Middle frontal gyrus (tissue), 1 donor: ENCODE measurements at regions not wholly inside any gene's neighbourhood (a gene's known extent, or its start where the extent isn't known, plus 50 kb on each side); places are given as distances from the start of the nearest gene placed in this dataset.

Source experiments
- DNase-seq: peaks from one replicate; pipeline ENCODE4 v3.0.0-alpha.2; 2015; ENCODE audit warnings: low spot score; ENCODE audit errors: extremely low spot score

GRCh38 chr3:11917051-11917450 is 70.4 kb upstream of the TAMM41 start:
- DNase-seq = no peak

GRCh38 chr3:11919390-11919789 is 72.7 kb upstream of the TAMM41 start:
- DNase-seq = no peak

GRCh38 chr3:11924518-11924917 is 77.8 kb upstream of the TAMM41 start:
- DNase-seq = no peak

GRCh38 chr3:11928381-11928780 is 75.8 kb upstream of the SYN2 start:
- DNase-seq = no peak

- no peak for DNase-seq
Observed at GRCh38 chr3:11929531-11929930, 74.7 kb upstream of the SYN2 start.

- DNase-seq = no peak
Observed at GRCh38 chr3:11930084-11930483, 74.1 kb upstream of the SYN2 start.

GRCh38 chr3:11932636-11933035 is 71.6 kb upstream of the SYN2 start:
- no peak for DNase-seq

- no peak for DNase-seq
Observed at GRCh38 chr3:11933529-11933928, 70.7 kb upstream of the SYN2 start.

GRCh38 chr3:11944052-11944673 is 60.0 kb upstream of the SYN2 start:
- DNase-seq = peak; percentile 6

- no peak for DNase-seq
Observed at GRCh38 chr3:11948331-11948730, 55.9 kb upstream of the SYN2 start.

GRCh38 chr3:11948866-11949265 is 55.3 kb upstream of the SYN2 start:
- DNase-seq = no peak

GRCh38 chr3:11949351-11949750 is 54.8 kb upstream of the SYN2 start:
- DNase-seq = no peak

- no peak for DNase-seq
Observed at GRCh38 chr3:11950576-11950975, 53.6 kb upstream of the SYN2 start.

- no peak for DNase-seq
Observed at GRCh38 chr3:11953350-11953749, 50.8 kb upstream of the SYN2 start.

- DNase-seq = no peak
Observed at GRCh38 chr3:11953778-11954177, 50.4 kb upstream of the SYN2 start.

- no peak for DNase-seq
Observed at GRCh38 chr3:11954312-11954934, 49.8 kb upstream of the SYN2 start.
